Liver (tissue), 8 donors: ENCODE measurements at regions not wholly inside any gene's neighbourhood (a gene's known extent, or its start where the extent isn't known, plus 50 kb on each side); places are given as distances from the start of the nearest gene placed in this dataset.

Experiments
- DNase-seq: peaks from one replicate; pipeline ENCODE4 v3.0.0-alpha.2; 2017; ENCODE audit warnings: low spot score
- H3K27ac ChIP-seq, 2 donors: one replicate each; pipeline ENCODE4 v1.7.0; 2013; ENCODE audit warnings: inconsistent platforms in 2 of 2, low read length in 2 of 2, control low read depth in 1 of 2, low read depth in 1 of 2, mild to moderate bottlenecking in 1 of 2
- H3K27me3 ChIP-seq, 4 donors: one replicate each; pipeline versions ENCODE4 v1.6.1 to v1.7.0; 2013; ENCODE audit warnings: low read length in 3 of 4, inconsistent platforms in 1 of 4, mild to moderate bottlenecking in 1 of 4, moderate library complexity in 1 of 4; ENCODE audit not compliant: control insufficient read depth in 4 of 4, insufficient read depth in 4 of 4
- H3K36me3 ChIP-seq, 4 donors: one replicate each; pipeline versions ENCODE4 v1.6.1 to v1.7.0; 2013; ENCODE audit warnings: low read length in 3 of 4, mild to moderate bottlenecking in 3 of 4, low read depth in 1 of 4, moderate library complexity in 1 of 4; ENCODE audit not compliant: control insufficient read depth in 4 of 4, insufficient read depth in 3 of 4
- H3K4me1 ChIP-seq, 4 donors: one replicate each; pipeline versions ENCODE4 v1.6.1 to v1.7.0; 2013; ENCODE audit warnings: low read length in 3 of 4, mild to moderate bottlenecking in 3 of 4, moderate library complexity in 1 of 4; ENCODE audit not compliant: control insufficient read depth in 4 of 4, insufficient read depth in 4 of 4
- H3K4me3 ChIP-seq, 3 donors: one replicate each; pipeline versions ENCODE4 v1.6.1 to v1.7.0; 2013; ENCODE audit warnings: low read length in 3 of 3, control low read depth in 1 of 3, low read depth in 1 of 3, mild to moderate bottlenecking in 1 of 3
- H3K9ac ChIP-seq, 2 donors: one replicate each; pipeline ENCODE4 v1.7.0; 2013; ENCODE audit warnings: low read length in 2 of 2, mild to moderate bottlenecking in 2 of 2, moderate library complexity in 2 of 2, control low read depth in 1 of 2, low read depth in 1 of 2
- H3K9me3 ChIP-seq, 4 donors: one replicate each; pipeline versions ENCODE4 v1.6.1 to v1.7.0; 2013; ENCODE audit warnings: low read length in 3 of 4; ENCODE audit not compliant: control insufficient read depth in 4 of 4
- ATF3 ChIP-seq: IDR thresholded peaks from 2 replicates; pipeline ENCODE4 v1.6.1; 2016; ENCODE audit warnings: antibody characterized with exemption
- EGR1 ChIP-seq, 2 donors: IDR thresholded peaks; 2 replicates each; pipeline ENCODE4 v1.6.1; 2016 to 2018; ENCODE audit warnings: antibody characterized with exemption in 2 of 2, low read depth in 2 of 2
- FOXA1 ChIP-seq: IDR thresholded peaks from 2 replicates; pipeline ENCODE4 v1.6.1; 2016; ENCODE audit warnings: antibody characterized with exemption
- FOXA2 ChIP-seq: IDR thresholded peaks from 2 replicates; pipeline ENCODE4 v1.6.1; 2016; ENCODE audit warnings: antibody characterized with exemption
- GABPA ChIP-seq, 2 donors: IDR thresholded peaks in 1 of 2; conservative IDR thresholded peaks in 1 of 2; 2 replicates each; pipeline ENCODE4 v1.6.1; 2016; ENCODE audit warnings: antibody characterized with exemption in 2 of 2, mild to moderate bottlenecking in 1 of 2, moderate library complexity in 1 of 2
- HNF4A ChIP-seq, 2 donors: conservative IDR thresholded peaks; 2 replicates each; pipeline ENCODE4 v1.6.1; 2016; ENCODE audit warnings: antibody characterized with exemption in 2 of 2, mild to moderate bottlenecking in 2 of 2
- HNF4G ChIP-seq: IDR thresholded peaks from 2 replicates; pipeline ENCODE4 v1.6.1; 2016; ENCODE audit warnings: antibody characterized with exemption
- JUND ChIP-seq, 2 donors: IDR thresholded peaks; 2 replicates each; pipeline ENCODE4 v1.6.1; 2016; ENCODE audit warnings: antibody characterized with exemption in 2 of 2
- MAX ChIP-seq: IDR thresholded peaks from 2 replicates; pipeline ENCODE4 v1.6.1; 2016; ENCODE audit warnings: antibody characterized with exemption
- NR2F2 ChIP-seq: IDR thresholded peaks from 2 replicates; pipeline ENCODE4 v1.6.1; 2016; ENCODE audit warnings: antibody characterized with exemption
- RAD21 ChIP-seq, 2 donors: IDR thresholded peaks; 2 replicates each; pipeline ENCODE4 v1.6.1; 2016; ENCODE audit warnings: antibody characterized with exemption in 2 of 2, mild to moderate bottlenecking in 2 of 2
- RXRA ChIP-seq, 2 donors: IDR thresholded peaks; 2 replicates each; pipeline ENCODE4 v1.6.1; 2017 to 2018; ENCODE audit warnings: antibody characterized with exemption in 2 of 2, mild to moderate bottlenecking in 1 of 2
- SP1 ChIP-seq: IDR thresholded peaks from 2 replicates; pipeline ENCODE4 v1.6.1; 2018; ENCODE audit warnings: antibody characterized with exemption, mild to moderate bottlenecking
- TAF1 ChIP-seq: conservative IDR thresholded peaks from 2 replicates; pipeline ENCODE4 v1.6.1; 2016; ENCODE audit warnings: antibody characterized with exemption, mild to moderate bottlenecking
- YY1 ChIP-seq: IDR thresholded peaks from 2 replicates; pipeline ENCODE4 v1.6.1; 2016; ENCODE audit warnings: antibody characterized with exemption, mild to moderate bottlenecking
- whole genome bisulfite sequencing: extraction: QIAGEN DNeasy Blood & Tissue Kit; methylation state at CpG from one replicate; pipeline ENCODE4 v1.1.7; 2013; 5-methylcytosine and 5-hydroxymethylcytosine counted together
- TF ChIP-seq, protein P1 (sequence below): IDR thresholded peaks from 2 replicates; pipeline ENCODE4 v1.6.1; 2016; ENCODE audit warnings: antibody characterized with exemption
- TF ChIP-seq, protein P2 (sequence below): IDR thresholded peaks from 2 replicates; pipeline ENCODE4 v1.6.1; 2016; ENCODE audit warnings: antibody characterized with exemption, mild to moderate bottlenecking
- TF ChIP-seq, protein P3 (sequence below): fragments of 150-350 bp; IDR thresholded peaks from 2 replicates; pipeline ENCODE4 v1.5.1; 2017; ENCODE audit warnings: improper control_type of control experiment, low read depth, low read length; ENCODE audit not compliant: missing input control
- donor health status: healthy.
- donor health status: healthy.
- donor health status: healthy.
- donor health status: healthy.
- donor health status: healthy.

DNA sequence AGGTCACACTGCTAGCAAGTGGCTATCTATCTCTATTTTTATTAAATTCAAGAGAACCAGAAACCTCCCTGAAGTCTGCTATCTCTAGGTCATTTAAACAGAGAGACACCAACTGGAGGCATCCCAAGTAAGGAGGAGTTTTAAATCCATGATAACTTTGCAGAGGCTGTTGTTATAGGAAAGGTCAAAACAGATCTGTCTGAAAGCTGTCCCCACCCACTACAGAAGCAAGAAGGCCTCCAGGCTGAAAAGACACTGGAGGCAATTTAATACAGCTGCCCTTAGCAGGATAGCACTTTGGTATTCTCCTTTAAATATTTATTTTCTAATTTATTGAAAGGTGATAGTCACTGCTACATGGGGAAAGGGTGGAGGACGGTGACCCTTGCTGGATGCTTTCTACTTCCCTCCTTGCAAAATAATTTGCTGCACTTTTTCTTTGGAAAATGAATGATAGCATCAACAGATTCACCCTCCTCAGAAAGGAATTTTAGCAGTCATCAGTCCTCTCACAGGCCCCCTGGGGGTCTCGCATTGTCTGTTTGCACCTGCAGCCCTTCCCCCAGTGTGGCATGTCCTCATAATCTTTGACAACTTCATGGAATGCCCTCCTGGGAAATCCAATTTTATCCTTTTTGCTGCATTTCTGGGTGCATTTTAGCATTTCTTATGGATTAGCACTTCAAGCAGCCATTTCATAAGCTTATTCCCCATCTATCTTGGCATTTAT, 429.5 kb upstream of the TNP1 start (continued):
- TF ChIP-seq MAX (no peak), EGR1 (IDR thresholded peaks at IDR 0.05; ENCODE audit: low read depth in 2 of 2) (no peak)

DNA sequence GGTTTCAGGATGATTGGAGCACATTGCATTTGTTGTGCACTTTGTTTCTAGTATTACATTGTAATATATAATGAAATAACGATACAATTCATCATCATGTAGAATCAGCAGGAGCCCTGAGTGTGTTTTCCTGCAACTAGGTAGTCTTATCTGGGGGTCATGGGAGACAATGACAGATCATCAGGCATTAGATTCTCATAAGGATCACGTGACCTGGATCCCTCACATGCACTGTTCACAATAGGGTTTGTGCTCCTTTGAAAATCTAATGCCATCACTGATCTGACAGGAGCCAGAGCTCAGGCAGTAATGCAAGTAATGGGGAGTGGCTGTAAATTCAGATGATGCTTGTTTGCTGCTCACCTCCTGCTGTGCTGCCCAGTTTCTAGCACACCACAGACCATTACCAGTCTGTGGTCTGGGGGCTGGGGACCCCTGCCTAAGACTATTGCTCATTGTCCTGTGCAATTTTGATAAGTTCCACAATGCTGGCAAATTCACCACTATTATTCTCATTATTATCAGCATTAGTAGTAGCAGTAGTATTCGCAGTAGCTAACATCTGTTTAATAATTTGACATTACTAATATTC, 428.7 kb upstream of the TNP1 start:
- Histone ChIP-seq H3K4me3 (no peak overlapping the region), H3K36me3 (no peaks in the 10 kb centered on the region), H3K9me3 (no peaks in the 10 kb centered on the region), H3K9ac (no peak overlapping the region), H3K4me1 (no peaks in the 10 kb centered on the region), H3K27me3 (no peaks in the 10 kb centered on the region), H3K27ac (no peak overlapping the region)
- DNase-seq, result no peak
- 57% methylated on average over 3 of the region's 3 CpGs for WGBS
- no peak for TF ChIP-seq RAD21 (IDR thresholded peaks at IDR 0.05)
- no peak for TF ChIP-seq RXRA (IDR thresholded peaks at IDR 0.05)
- no peak for TF ChIP-seq EGR1 (IDR thresholded peaks at IDR 0.05; ENCODE audit: low read depth in 2 of 2)
- no peak for TF ChIP-seq TAF1
- TF ChIP-seq JUND (IDR thresholded peaks at IDR 0.05), result no peak
- no peak for TF ChIP-seq YY1
- TF ChIP-seq, protein P1, sequence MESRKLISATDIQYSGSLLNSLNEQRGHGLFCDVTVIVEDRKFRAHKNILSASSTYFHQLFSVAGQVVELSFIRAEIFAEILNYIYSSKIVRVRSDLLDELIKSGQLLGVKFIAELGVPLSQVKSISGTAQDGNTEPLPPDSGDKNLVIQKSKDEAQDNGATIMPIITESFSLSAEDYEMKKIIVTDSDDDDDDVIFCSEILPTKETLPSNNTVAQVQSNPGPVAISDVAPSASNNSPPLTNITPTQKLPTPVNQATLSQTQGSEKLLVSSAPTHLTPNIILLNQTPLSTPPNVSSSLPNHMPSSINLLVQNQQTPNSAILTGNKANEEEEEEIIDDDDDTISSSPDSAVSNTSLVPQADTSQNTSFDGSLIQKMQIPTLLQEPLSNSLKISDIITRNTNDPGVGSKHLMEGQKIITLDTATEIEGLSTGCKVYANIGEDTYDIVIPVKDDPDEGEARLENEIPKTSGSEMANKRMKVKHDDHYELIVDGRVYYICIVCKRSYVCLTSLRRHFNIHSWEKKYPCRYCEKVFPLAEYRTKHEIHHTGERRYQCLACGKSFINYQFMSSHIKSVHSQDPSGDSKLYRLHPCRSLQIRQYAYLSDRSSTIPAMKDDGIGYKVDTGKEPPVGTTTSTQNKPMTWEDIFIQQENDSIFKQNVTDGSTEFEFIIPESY, result no peak
- no peak for TF ChIP-seq HNF4A (conservative IDR thresholded peaks at IDR 0.05)
- TF ChIP-seq FOXA1, result no peak
- TF ChIP-seq FOXA2, result no peak
- TF ChIP-seq HNF4G, result no peak
- no peak for TF ChIP-seq NR2F2
- TF ChIP-seq, protein P2, sequence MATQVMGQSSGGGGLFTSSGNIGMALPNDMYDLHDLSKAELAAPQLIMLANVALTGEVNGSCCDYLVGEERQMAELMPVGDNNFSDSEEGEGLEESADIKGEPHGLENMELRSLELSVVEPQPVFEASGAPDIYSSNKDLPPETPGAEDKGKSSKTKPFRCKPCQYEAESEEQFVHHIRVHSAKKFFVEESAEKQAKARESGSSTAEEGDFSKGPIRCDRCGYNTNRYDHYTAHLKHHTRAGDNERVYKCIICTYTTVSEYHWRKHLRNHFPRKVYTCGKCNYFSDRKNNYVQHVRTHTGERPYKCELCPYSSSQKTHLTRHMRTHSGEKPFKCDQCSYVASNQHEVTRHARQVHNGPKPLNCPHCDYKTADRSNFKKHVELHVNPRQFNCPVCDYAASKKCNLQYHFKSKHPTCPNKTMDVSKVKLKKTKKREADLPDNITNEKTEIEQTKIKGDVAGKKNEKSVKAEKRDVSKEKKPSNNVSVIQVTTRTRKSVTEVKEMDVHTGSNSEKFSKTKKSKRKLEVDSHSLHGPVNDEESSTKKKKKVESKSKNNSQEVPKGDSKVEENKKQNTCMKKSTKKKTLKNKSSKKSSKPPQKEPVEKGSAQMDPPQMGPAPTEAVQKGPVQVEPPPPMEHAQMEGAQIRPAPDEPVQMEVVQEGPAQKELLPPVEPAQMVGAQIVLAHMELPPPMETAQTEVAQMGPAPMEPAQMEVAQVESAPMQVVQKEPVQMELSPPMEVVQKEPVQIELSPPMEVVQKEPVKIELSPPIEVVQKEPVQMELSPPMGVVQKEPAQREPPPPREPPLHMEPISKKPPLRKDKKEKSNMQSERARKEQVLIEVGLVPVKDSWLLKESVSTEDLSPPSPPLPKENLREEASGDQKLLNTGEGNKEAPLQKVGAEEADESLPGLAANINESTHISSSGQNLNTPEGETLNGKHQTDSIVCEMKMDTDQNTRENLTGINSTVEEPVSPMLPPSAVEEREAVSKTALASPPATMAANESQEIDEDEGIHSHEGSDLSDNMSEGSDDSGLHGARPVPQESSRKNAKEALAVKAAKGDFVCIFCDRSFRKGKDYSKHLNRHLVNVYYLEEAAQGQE, result no peak
- no peak for TF ChIP-seq ATF3
- no peak for TF ChIP-seq SP1
- TF ChIP-seq GABPA (IDR thresholded peaks at IDR 0.05 in 1 of 2, conservative IDR thresholded peaks at IDR 0.05 in 1 of 2), result no peak
- TF ChIP-seq, protein P3, sequence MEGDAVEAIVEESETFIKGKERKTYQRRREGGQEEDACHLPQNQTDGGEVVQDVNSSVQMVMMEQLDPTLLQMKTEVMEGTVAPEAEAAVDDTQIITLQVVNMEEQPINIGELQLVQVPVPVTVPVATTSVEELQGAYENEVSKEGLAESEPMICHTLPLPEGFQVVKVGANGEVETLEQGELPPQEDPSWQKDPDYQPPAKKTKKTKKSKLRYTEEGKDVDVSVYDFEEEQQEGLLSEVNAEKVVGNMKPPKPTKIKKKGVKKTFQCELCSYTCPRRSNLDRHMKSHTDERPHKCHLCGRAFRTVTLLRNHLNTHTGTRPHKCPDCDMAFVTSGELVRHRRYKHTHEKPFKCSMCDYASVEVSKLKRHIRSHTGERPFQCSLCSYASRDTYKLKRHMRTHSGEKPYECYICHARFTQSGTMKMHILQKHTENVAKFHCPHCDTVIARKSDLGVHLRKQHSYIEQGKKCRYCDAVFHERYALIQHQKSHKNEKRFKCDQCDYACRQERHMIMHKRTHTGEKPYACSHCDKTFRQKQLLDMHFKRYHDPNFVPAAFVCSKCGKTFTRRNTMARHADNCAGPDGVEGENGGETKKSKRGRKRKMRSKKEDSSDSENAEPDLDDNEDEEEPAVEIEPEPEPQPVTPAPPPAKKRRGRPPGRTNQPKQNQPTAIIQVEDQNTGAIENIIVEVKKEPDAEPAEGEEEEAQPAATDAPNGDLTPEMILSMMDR, result no peak
- no peak for TF ChIP-seq MAX
